ENCODE measurements at regions not wholly inside any gene's neighbourhood (a gene's known extent, or its start where the extent isn't known, plus 50 kb on each side); places are given as distances from the start of the nearest gene placed in this dataset.

DNA sequence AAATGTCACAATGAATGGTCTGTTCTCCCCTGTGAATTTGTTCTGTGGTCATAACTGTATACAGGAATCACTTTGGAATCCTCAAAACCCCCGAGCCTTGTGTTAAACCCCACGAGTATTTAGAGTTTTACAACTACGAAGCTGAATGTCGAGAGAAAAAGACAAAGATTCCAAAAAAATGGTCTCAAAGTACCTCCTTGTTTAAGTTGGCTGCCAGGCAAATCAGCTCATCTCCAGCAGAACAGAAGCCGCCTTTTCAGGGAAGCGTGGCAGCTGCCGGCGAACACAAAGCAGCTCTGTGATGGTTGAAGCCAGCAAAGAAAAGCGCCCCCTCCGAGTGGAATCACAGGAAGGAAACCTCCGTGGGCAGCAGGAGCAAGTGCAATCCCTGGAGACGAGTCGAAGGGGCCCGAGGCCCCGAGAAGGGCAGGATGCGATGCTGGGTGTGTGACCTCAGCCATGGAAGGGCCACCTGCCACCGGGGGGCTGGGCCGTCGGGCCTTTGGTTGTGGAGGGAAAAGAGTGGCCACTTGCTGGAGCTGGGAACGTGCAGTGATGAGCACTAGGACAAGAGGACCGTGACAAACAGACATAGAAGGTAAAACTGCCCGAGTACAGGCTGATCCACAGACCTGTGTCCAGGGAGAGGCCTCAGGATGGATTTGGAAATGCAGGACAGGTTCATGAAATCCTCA, 706.4 kb downstream of the SEMA5A start:
- TF ChIP-seq TAF1 (IDR thresholded peaks at IDR 0.05; ENCODE audit: borderline replicate concordance, insufficient read depth, low read length) (no peak), POLR2AphosphoS5 (IDR thresholded peaks at IDR 0.05; ENCODE audit: low read depth, low read length) (no peak)
- TF ChIP-seq, protein P1, sequence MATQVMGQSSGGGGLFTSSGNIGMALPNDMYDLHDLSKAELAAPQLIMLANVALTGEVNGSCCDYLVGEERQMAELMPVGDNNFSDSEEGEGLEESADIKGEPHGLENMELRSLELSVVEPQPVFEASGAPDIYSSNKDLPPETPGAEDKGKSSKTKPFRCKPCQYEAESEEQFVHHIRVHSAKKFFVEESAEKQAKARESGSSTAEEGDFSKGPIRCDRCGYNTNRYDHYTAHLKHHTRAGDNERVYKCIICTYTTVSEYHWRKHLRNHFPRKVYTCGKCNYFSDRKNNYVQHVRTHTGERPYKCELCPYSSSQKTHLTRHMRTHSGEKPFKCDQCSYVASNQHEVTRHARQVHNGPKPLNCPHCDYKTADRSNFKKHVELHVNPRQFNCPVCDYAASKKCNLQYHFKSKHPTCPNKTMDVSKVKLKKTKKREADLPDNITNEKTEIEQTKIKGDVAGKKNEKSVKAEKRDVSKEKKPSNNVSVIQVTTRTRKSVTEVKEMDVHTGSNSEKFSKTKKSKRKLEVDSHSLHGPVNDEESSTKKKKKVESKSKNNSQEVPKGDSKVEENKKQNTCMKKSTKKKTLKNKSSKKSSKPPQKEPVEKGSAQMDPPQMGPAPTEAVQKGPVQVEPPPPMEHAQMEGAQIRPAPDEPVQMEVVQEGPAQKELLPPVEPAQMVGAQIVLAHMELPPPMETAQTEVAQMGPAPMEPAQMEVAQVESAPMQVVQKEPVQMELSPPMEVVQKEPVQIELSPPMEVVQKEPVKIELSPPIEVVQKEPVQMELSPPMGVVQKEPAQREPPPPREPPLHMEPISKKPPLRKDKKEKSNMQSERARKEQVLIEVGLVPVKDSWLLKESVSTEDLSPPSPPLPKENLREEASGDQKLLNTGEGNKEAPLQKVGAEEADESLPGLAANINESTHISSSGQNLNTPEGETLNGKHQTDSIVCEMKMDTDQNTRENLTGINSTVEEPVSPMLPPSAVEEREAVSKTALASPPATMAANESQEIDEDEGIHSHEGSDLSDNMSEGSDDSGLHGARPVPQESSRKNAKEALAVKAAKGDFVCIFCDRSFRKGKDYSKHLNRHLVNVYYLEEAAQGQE (IDR thresholded peaks at IDR 0.05; ENCODE audit: insufficient read depth in 1 of 2, low read depth in 2 of 2, low read length in 2 of 2): no peak

All from PFSK-1 (cell line).